ENCODE measurements at regions not wholly inside any gene's neighbourhood (a gene's known extent, or its start where the extent isn't known, plus 50 kb on each side); places are given as distances from the start of the nearest gene placed in this dataset.

DNA sequence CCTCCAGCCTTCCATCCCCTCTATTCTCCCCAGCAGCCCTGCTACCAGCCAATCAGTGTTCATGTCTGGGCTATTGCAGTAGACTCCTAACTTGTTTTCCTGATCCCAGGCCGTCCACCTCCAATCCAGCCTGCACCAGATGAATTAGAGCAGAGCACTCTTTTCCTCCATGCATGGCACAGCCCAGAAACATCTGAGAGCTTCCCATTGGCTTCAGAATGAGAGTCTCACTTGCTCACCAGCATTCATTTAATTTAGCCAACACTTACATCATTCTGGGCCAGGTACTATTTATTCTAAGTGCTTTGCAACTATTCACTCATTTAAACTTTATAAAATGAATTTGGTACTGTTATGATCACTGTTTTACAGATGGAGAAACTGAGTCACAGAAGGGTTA, 51.4 kb upstream of the DUSP5 start:
- intact Hi-C loops (cut with micrococcal nuclease; ENCODE audit: unreplicated experiment) (no loop called here), in situ Hi-C loops (cut with HindIII; ENCODE audit: extremely low pct_ligation_motif_present, low pct_unique_long_range_greater_than_20kb) (no loop called here)

DNA sequence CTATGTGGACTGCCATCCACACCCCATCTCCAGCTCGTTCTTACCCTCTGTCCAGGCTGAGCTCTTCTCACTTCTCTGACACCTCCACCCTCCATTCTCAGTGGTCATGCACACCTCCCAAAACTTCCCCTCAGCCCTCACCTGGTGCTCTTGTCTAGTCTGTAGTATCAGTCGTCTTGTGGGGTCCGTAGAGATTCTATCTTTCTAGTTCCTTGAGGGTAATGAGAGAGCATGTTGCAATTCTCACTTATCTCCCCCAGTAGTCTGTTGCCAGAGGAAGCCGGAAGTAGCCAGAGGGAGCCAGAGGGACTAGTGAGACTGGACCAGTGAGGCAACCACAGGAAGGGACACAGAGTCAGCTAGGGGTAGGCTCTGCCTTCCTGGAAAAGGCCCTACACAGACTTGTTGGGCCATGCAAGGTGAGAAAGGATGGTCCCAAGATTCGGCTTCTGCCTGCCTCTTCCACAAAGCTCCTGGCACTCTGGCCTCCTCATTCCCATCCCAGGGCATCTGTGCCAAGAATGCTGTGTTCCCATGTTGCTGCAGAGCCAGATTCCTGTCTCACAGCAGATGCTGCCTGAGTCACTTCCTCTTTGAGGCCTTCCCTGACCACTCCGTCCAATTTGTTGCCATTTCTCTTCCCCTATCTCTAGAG, 50.6 kb upstream of the DUSP5 start:
- intact Hi-C loops (cut with micrococcal nuclease; ENCODE audit: unreplicated experiment) (no loop called here), in situ Hi-C loops (cut with HindIII; ENCODE audit: extremely low pct_ligation_motif_present, low pct_unique_long_range_greater_than_20kb) (no loop called here)
- no peak for DNase-seq (ENCODE audit: low spot score)
- no peak overlapping the region for H2AFZ ChIP-seq (ENCODE audit: low read length)
- H3K27ac ChIP-seq (ENCODE audit: extremely low read length, insufficient read depth, low read length): no peak overlapping the region
- no peaks in the 10 kb centered on the region for H3K4me1 ChIP-seq (ENCODE audit: insufficient read depth, low read length)
- H3K4me2 ChIP-seq (ENCODE audit: low read depth, low read length): no peak overlapping the region
- POLR2A ChIA-PET: no interaction called here
- FAIRE-seq: no peak
- CTCF ChIA-PET (ENCODE audit: low intra/inter-chr PET ratio, low total read pairs): no interaction called here
- H3K36me3 ChIP-seq (replicated peaks in 1 of 2; ENCODE audit: control insufficient read depth in 1 of 2, insufficient read depth in 2 of 2, low read length in 2 of 2): no peaks in the 10 kb centered on the region
- no peak for ATAC-seq
- no peaks in the 10 kb centered on the region for H4K20me1 ChIP-seq (ENCODE audit: insufficient read depth, low read length)
- no peak overlapping the region for H3K9ac ChIP-seq (ENCODE audit: insufficient read depth, low read depth, low read length)
- H3K79me2 ChIP-seq (ENCODE audit: insufficient read depth, low read length): no peaks in the 10 kb centered on the region
- H3K27me3 ChIP-seq (ENCODE audit: control insufficient read depth in 1 of 2, insufficient read depth in 2 of 2, low read length in 2 of 2): 0 out of 5 replicates have a peak, but pooled peaks cover 0 to 3% of the 10 kb centered on the region in 2 experiments
- WGBS (ENCODE audit: low lambda C conversion rate): 17% methylated on average over 5 of the region's 6 CpGs
- no peaks in the 10 kb centered on the region for H3K9me3 ChIP-seq (ENCODE audit: low read length)
- TF ChIP-seq RAD21 (CRISPR knock-in tag; IDR thresholded peaks at IDR 0.05): no peak
- no peak for TF ChIP-seq LRRFIP1 (CRISPR knock-in tag; conservative IDR thresholded peaks at IDR 0.05)
- no peak for TF ChIP-seq FOSL2 (CRISPR knock-in tag; IDR thresholded peaks at IDR 0.05)
- TF ChIP-seq, protein P1, sequence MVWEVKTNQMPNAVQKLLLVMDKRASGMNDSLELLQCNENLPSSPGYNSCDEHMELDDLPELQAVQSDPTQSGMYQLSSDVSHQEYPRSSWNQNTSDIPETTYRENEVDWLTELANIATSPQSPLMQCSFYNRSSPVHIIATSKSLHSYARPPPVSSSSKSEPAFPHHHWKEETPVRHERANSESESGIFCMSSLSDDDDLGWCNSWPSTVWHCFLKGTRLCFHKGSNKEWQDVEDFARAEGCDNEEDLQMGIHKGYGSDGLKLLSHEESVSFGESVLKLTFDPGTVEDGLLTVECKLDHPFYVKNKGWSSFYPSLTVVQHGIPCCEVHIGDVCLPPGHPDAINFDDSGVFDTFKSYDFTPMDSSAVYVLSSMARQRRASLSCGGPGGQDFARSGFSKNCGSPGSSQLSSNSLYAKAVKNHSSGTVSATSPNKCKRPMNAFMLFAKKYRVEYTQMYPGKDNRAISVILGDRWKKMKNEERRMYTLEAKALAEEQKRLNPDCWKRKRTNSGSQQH (CRISPR knock-in tag; IDR thresholded peaks at IDR 0.05; ENCODE audit: low read depth): no peak
- no peak for TF ChIP-seq ATF1 (CRISPR knock-in tag; IDR thresholded peaks at IDR 0.05)
- TF ChIP-seq FOXM1 (CRISPR knock-in tag; IDR thresholded peaks at IDR 0.05): no peak
- TF ChIP-seq SIN3A (IDR thresholded peaks at IDR 0.05; ENCODE audit: borderline replicate concordance, low read depth, low read length): no peak
- no peak for TF ChIP-seq U2AF1 (optimal IDR thresholded peaks at IDR 0.05; ENCODE audit: low read depth, low read length)
- no peak for TF ChIP-seq ZNF772 (CRISPR knock-in tag; IDR thresholded peaks at IDR 0.05)
- TF ChIP-seq, protein P2, sequence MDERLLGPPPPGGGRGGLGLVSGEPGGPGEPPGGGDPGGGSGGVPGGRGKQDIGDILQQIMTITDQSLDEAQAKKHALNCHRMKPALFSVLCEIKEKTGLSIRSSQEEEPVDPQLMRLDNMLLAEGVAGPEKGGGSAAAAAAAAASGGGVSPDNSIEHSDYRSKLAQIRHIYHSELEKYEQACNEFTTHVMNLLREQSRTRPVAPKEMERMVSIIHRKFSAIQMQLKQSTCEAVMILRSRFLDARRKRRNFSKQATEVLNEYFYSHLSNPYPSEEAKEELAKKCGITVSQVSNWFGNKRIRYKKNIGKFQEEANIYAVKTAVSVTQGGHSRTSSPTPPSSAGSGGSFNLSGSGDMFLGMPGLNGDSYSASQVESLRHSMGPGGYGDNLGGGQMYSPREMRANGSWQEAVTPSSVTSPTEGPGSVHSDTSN (CRISPR knock-in tag; IDR thresholded peaks at IDR 0.05): no peak
- TF ChIP-seq ZMYM3 (CRISPR knock-in tag; IDR thresholded peaks at IDR 0.05): no peak
- TF ChIP-seq CEBPG (CRISPR knock-in tag; IDR thresholded peaks at IDR 0.05): no peak
- TF ChIP-seq MTF1 (CRISPR knock-in tag; IDR thresholded peaks at IDR 0.05): no peak
- no peak overlapping the region for H3K4me3 ChIP-seq (replicated peaks in 1 of 3; ENCODE audit: insufficient read depth in 1 of 3, low read depth in 2 of 3, low read length in 3 of 3)
- BruUV-seq (replicated peaks): no TSS peak

More for the DNA sequence above, 51.4 kb upstream of the DUSP5 start:
- no peak overlapping the region for H3K9ac ChIP-seq (ENCODE audit: insufficient read depth, low read depth, low read length)
- H3K4me2 ChIP-seq (ENCODE audit: low read depth, low read length): no peak overlapping the region
- WGBS (ENCODE audit: low lambda C conversion rate): 0% methylated on average over 1 of the region's 1 CpG
- ChIA-PET POLR2A (no interaction called here), CTCF (ENCODE audit: low intra/inter-chr PET ratio, low total read pairs) (no interaction called here)
- H3K4me1 ChIP-seq (ENCODE audit: insufficient read depth, low read length): no peaks in the 10 kb centered on the region
- no peak overlapping the region for H3K4me3 ChIP-seq (replicated peaks in 1 of 3; ENCODE audit: insufficient read depth in 1 of 3, low read depth in 2 of 3, low read length in 3 of 3)
- no TSS peak for BruUV-seq (replicated peaks)
- ATAC-seq (no peak), DNase-seq (ENCODE audit: low spot score) (no peak), FAIRE-seq (no peak)
- H3K27ac ChIP-seq (ENCODE audit: extremely low read length, insufficient read depth, low read length): no peak overlapping the region
- no peaks in the 10 kb centered on the region for H4K20me1 ChIP-seq (ENCODE audit: insufficient read depth, low read length)
- TF ChIP-seq ATAD3A (CRISPR knock-in tag; IDR thresholded peaks at IDR 0.05): no peak
- no peak for TF ChIP-seq ZNF430 (CRISPR knock-in tag; IDR thresholded peaks at IDR 0.05)
- no peak for TF ChIP-seq MTF1 (CRISPR knock-in tag; IDR thresholded peaks at IDR 0.05)
- no peak for TF ChIP-seq ZNF629 (CRISPR knock-in tag; conservative IDR thresholded peaks at IDR 0.05)
- no peak for TF ChIP-seq FOXK1 (CRISPR knock-in tag; IDR thresholded peaks at IDR 0.05; ENCODE audit: borderline replicate concordance, low read depth)
- no peaks in the 10 kb centered on the region for H3K36me3 ChIP-seq (replicated peaks in 1 of 2; ENCODE audit: control insufficient read depth in 1 of 2, insufficient read depth in 2 of 2, low read length in 2 of 2)
- no peaks in the 10 kb centered on the region for H3K79me2 ChIP-seq (ENCODE audit: insufficient read depth, low read length)
- no peaks in the 10 kb centered on the region for H3K9me3 ChIP-seq (ENCODE audit: low read length)
- H2AFZ ChIP-seq (ENCODE audit: low read length): no peak overlapping the region
- no peaks in the 10 kb centered on the region for H3K27me3 ChIP-seq (ENCODE audit: control insufficient read depth in 1 of 2, insufficient read depth in 2 of 2, low read length in 2 of 2)

Measured in HepG2 (cell line).